Cerebellar cortex (tissue), 1 donor: ENCODE measurements at regions not wholly inside any gene's neighbourhood (a gene's known extent, or its start where the extent isn't known, plus 50 kb on each side); places are given as distances from the start of the nearest gene placed in this dataset.

Experiments
- DNase-seq: peaks from one replicate; pipeline ENCODE4 v3.0.0-alpha.2; 2015; ENCODE audit warnings: low spot score

- no peak for DNase-seq
Measured at GRCh38 chr3:146838221-146838620, 233.1 kb upstream of the PLSCR5 start.

GRCh38 chr3:146834917-146835316 is 229.8 kb upstream of the PLSCR5 start:
- DNase-seq: no peak

- DNase-seq: no peak
Measured at GRCh38 chr3:146832857-146833458, 227.8 kb upstream of the PLSCR5 start.

GRCh38 chr3:146831659-146832058 is 226.5 kb upstream of the PLSCR5 start:
- no peak for DNase-seq

GRCh38 chr3:146830231-146830630 is 225.1 kb upstream of the PLSCR5 start:
- DNase-seq: peak; percentile 91

- no peak for DNase-seq
Measured at GRCh38 chr3:146827836-146828235, 222.7 kb upstream of the PLSCR5 start.

GRCh38 chr3:146823622-146824021 is 218.5 kb upstream of the PLSCR5 start:
- no peak for DNase-seq

GRCh38 chr3:146818866-146819265 is 213.7 kb upstream of the PLSCR5 start:
- DNase-seq: no peak

GRCh38 chr3:146818301-146818700 is 213.2 kb upstream of the PLSCR5 start:
- no peak for DNase-seq

- peak; percentile 90 for DNase-seq
Measured at GRCh38 chr3:146817704-146818103, 212.6 kb upstream of the PLSCR5 start.

GRCh38 chr3:146814601-146815315 is 209.6 kb upstream of the PLSCR5 start:
- no peak for DNase-seq

GRCh38 chr3:146813496-146813895 is 208.3 kb upstream of the PLSCR5 start:
- peak; percentile 73 for DNase-seq

GRCh38 chr3:146803745-146804144 is 198.6 kb upstream of the PLSCR5 start:
- peak; percentile 95 for DNase-seq

GRCh38 chr3:146801492-146801891 is 196.3 kb upstream of the PLSCR5 start:
- DNase-seq: no peak

- no peak for DNase-seq
Measured at GRCh38 chr3:146800484-146800883, 195.3 kb upstream of the PLSCR5 start.

- peak; percentile 66 for DNase-seq
Measured at GRCh38 chr3:146796078-146796477, 190.9 kb upstream of the PLSCR5 start.

GRCh38 chr3:146783446-146783845 is 178.3 kb upstream of the PLSCR5 start:
- DNase-seq: no peak

- DNase-seq: peak; percentile 54
Measured at GRCh38 chr3:146781606-146782005, 176.5 kb upstream of the PLSCR5 start.

GRCh38 chr3:146781059-146781458 is 175.9 kb upstream of the PLSCR5 start:
- peak; percentile 98 for DNase-seq

GRCh38 chr3:146780251-146780650 is 175.1 kb upstream of the PLSCR5 start:
- DNase-seq: no peak

- peak; percentile 61 for DNase-seq
Measured at GRCh38 chr3:146777941-146778340, 172.8 kb upstream of the PLSCR5 start.

GRCh38 chr3:146772211-146772743 is 167.1 kb upstream of the PLSCR5 start:
- DNase-seq: no peak

GRCh38 chr3:146770881-146771280 is 165.7 kb upstream of the PLSCR5 start:
- no peak for DNase-seq

- no peak for DNase-seq
Measured at GRCh38 chr3:146770301-146770700, 165.2 kb upstream of the PLSCR5 start.
